ENCODE measurements at regions not wholly inside any gene's neighbourhood (a gene's known extent, or its start where the extent isn't known, plus 50 kb on each side); places are given as distances from the start of the nearest gene placed in this dataset.
A peak's percentile ranks its signal among the peaks of the same experiment; 100 is the strongest.
"Not testable (repeated sequence)": the region's sequence is repeated elsewhere in the genome, so short reads cannot be mapped to it uniquely, and the experiment has no call there.

- no peak for DNase-seq (ENCODE audit: low spot score)
These were observed 201.0 kb upstream of the NABP1 start for GRCh38 chr2:191476901-191477300.

GRCh38 chr2:191478799-191479679, 198.9 kb upstream of the NABP1 start:
- peak; percentile 64 for DNase-seq (ENCODE audit: low spot score)

- no peak for DNase-seq (ENCODE audit: low spot score)
These were observed 198.3 kb upstream of the NABP1 start for GRCh38 chr2:191479680-191480023.

- DNase-seq (ENCODE audit: low spot score) = no peak
These were observed 196.4 kb upstream of the NABP1 start for GRCh38 chr2:191481305-191482070.

GRCh38 chr2:191483117-191483516, 194.8 kb upstream of the NABP1 start:
- DNase-seq (ENCODE audit: low spot score) = no peak

- DNase-seq (ENCODE audit: low spot score) = no peak
These were observed 191.2 kb upstream of the NABP1 start for GRCh38 chr2:191486584-191487320.

- no peak for DNase-seq (ENCODE audit: low spot score)
These were observed 189.8 kb upstream of the NABP1 start for GRCh38 chr2:191488135-191488534.

GRCh38 chr2:191489177-191489576, 188.8 kb upstream of the NABP1 start:
- DNase-seq (ENCODE audit: low spot score) = no peak

- no peak for DNase-seq (ENCODE audit: low spot score)
These were observed 181.1 kb upstream of the NABP1 start for GRCh38 chr2:191496838-191497237.

- no peak for DNase-seq (ENCODE audit: low spot score)
These were observed 180.1 kb upstream of the NABP1 start for GRCh38 chr2:191497822-191498221.

GRCh38 chr2:191499050-191499449, 178.9 kb upstream of the NABP1 start:
- no peak for DNase-seq (ENCODE audit: low spot score)

- no peak for DNase-seq (ENCODE audit: low spot score)
These were observed 177.9 kb upstream of the NABP1 start for GRCh38 chr2:191499874-191500565.

- DNase-seq (ENCODE audit: low spot score) = no peak
These were observed 177.4 kb upstream of the NABP1 start for GRCh38 chr2:191500566-191500883.

GRCh38 chr2:191500884-191501560, 176.9 kb upstream of the NABP1 start:
- DNase-seq (ENCODE audit: low spot score) = peak; percentile 32

- peak; percentile 60 for DNase-seq (ENCODE audit: low spot score)
These were observed 176.3 kb upstream of the NABP1 start for GRCh38 chr2:191501561-191502168.

- DNase-seq (ENCODE audit: low spot score) = no peak
These were observed 171.4 kb upstream of the NABP1 start for GRCh38 chr2:191506515-191506914.

- not testable (repeated sequence) for DNase-seq (ENCODE audit: low spot score)
These were observed 170.6 kb upstream of the NABP1 start for GRCh38 chr2:191507252-191507853.

GRCh38 chr2:191508738-191509137, 169.2 kb upstream of the NABP1 start:
- no peak for DNase-seq (ENCODE audit: low spot score)

- DNase-seq (ENCODE audit: low spot score) = no peak
These were observed 165.6 kb upstream of the NABP1 start for GRCh38 chr2:191512216-191512835.

- no peak for DNase-seq (ENCODE audit: low spot score)
These were observed 165.1 kb upstream of the NABP1 start for GRCh38 chr2:191512874-191513273.
